Liver (tissue), 8 donors: ENCODE measurements at regions not wholly inside any gene's neighbourhood (a gene's known extent, or its start where the extent isn't known, plus 50 kb on each side); places are given as distances from the start of the nearest gene placed in this dataset.

ENCODE experiments used
- DNase-seq: peaks from one replicate; pipeline ENCODE4 v3.0.0-alpha.2; 2017; ENCODE audit warnings: low spot score
- H3K27ac ChIP-seq, 2 donors: one replicate each; pipeline ENCODE4 v1.7.0; 2013; ENCODE audit warnings: inconsistent platforms in 2 of 2, low read length in 2 of 2, control low read depth in 1 of 2, low read depth in 1 of 2, mild to moderate bottlenecking in 1 of 2
- H3K27me3 ChIP-seq, 4 donors: one replicate each; pipeline versions ENCODE4 v1.6.1 to v1.7.0; 2013; ENCODE audit warnings: low read length in 3 of 4, inconsistent platforms in 1 of 4, mild to moderate bottlenecking in 1 of 4, moderate library complexity in 1 of 4; ENCODE audit not compliant: control insufficient read depth in 4 of 4, insufficient read depth in 4 of 4
- H3K36me3 ChIP-seq, 4 donors: one replicate each; pipeline versions ENCODE4 v1.6.1 to v1.7.0; 2013; ENCODE audit warnings: low read length in 3 of 4, mild to moderate bottlenecking in 3 of 4, low read depth in 1 of 4, moderate library complexity in 1 of 4; ENCODE audit not compliant: control insufficient read depth in 4 of 4, insufficient read depth in 3 of 4
- H3K4me1 ChIP-seq, 4 donors: one replicate each; pipeline versions ENCODE4 v1.6.1 to v1.7.0; 2013; ENCODE audit warnings: low read length in 3 of 4, mild to moderate bottlenecking in 3 of 4, moderate library complexity in 1 of 4; ENCODE audit not compliant: control insufficient read depth in 4 of 4, insufficient read depth in 4 of 4
- H3K4me3 ChIP-seq, 3 donors: one replicate each; pipeline versions ENCODE4 v1.6.1 to v1.7.0; 2013; ENCODE audit warnings: low read length in 3 of 3, control low read depth in 1 of 3, low read depth in 1 of 3, mild to moderate bottlenecking in 1 of 3
- H3K9ac ChIP-seq, 2 donors: one replicate each; pipeline ENCODE4 v1.7.0; 2013; ENCODE audit warnings: low read length in 2 of 2, mild to moderate bottlenecking in 2 of 2, moderate library complexity in 2 of 2, control low read depth in 1 of 2, low read depth in 1 of 2
- H3K9me3 ChIP-seq, 4 donors: one replicate each; pipeline versions ENCODE4 v1.6.1 to v1.7.0; 2013; ENCODE audit warnings: low read length in 3 of 4; ENCODE audit not compliant: control insufficient read depth in 4 of 4
- CTCF ChIP-seq: fragments of 150-350 bp; IDR thresholded peaks from 2 replicates; pipeline ENCODE4 v1.5.1; 2017; ENCODE audit warnings: improper control_type of control experiment, low read depth, low read length; ENCODE audit not compliant: missing input control
- EGR1 ChIP-seq, 2 donors: IDR thresholded peaks; 2 replicates each; pipeline ENCODE4 v1.6.1; 2016 to 2018; ENCODE audit warnings: antibody characterized with exemption in 2 of 2, low read depth in 2 of 2
- FOXA1 ChIP-seq: IDR thresholded peaks from 2 replicates; pipeline ENCODE4 v1.6.1; 2016; ENCODE audit warnings: antibody characterized with exemption
- FOXA2 ChIP-seq: IDR thresholded peaks from 2 replicates; pipeline ENCODE4 v1.6.1; 2016; ENCODE audit warnings: antibody characterized with exemption
- GABPA ChIP-seq, 2 donors: IDR thresholded peaks in 1 of 2; conservative IDR thresholded peaks in 1 of 2; 2 replicates each; pipeline ENCODE4 v1.6.1; 2016; ENCODE audit warnings: antibody characterized with exemption in 2 of 2, mild to moderate bottlenecking in 1 of 2, moderate library complexity in 1 of 2
- HNF4A ChIP-seq, 2 donors: conservative IDR thresholded peaks; 2 replicates each; pipeline ENCODE4 v1.6.1; 2016; ENCODE audit warnings: antibody characterized with exemption in 2 of 2, mild to moderate bottlenecking in 2 of 2
- HNF4G ChIP-seq: IDR thresholded peaks from 2 replicates; pipeline ENCODE4 v1.6.1; 2016; ENCODE audit warnings: antibody characterized with exemption
- JUND ChIP-seq, 2 donors: IDR thresholded peaks; 2 replicates each; pipeline ENCODE4 v1.6.1; 2016; ENCODE audit warnings: antibody characterized with exemption in 2 of 2
- MAX ChIP-seq: IDR thresholded peaks from 2 replicates; pipeline ENCODE4 v1.6.1; 2016; ENCODE audit warnings: antibody characterized with exemption
- RAD21 ChIP-seq, 2 donors: IDR thresholded peaks; 2 replicates each; pipeline ENCODE4 v1.6.1; 2016; ENCODE audit warnings: antibody characterized with exemption in 2 of 2, mild to moderate bottlenecking in 2 of 2
- REST ChIP-seq: IDR thresholded peaks from 2 replicates; pipeline ENCODE4 v1.6.1; 2016; ENCODE audit warnings: antibody characterized with exemption, mild to moderate bottlenecking
- TAF1 ChIP-seq: conservative IDR thresholded peaks from 2 replicates; pipeline ENCODE4 v1.6.1; 2016; ENCODE audit warnings: antibody characterized with exemption, mild to moderate bottlenecking
- YY1 ChIP-seq: IDR thresholded peaks from 2 replicates; pipeline ENCODE4 v1.6.1; 2016; ENCODE audit warnings: antibody characterized with exemption, mild to moderate bottlenecking
- ZBTB33 ChIP-seq: IDR thresholded peaks from 2 replicates; pipeline ENCODE4 v1.6.1; 2016; ENCODE audit warnings: antibody characterized with exemption
- WGBS: extraction: QIAGEN DNeasy Blood & Tissue Kit; methylation state at CpG from one replicate; pipeline ENCODE4 v1.1.7; 2013; 5-methylcytosine and 5-hydroxymethylcytosine counted together
- donor health status: healthy.
- donor health status: healthy.
- donor health status: healthy.
- donor health status: healthy.
- donor health status: healthy.

- H3K9ac ChIP-seq = no peak overlapping the region
- H3K9me3 ChIP-seq = no peaks in the 10 kb centered on the region
- H3K27ac ChIP-seq = no peak overlapping the region
- H3K27me3 ChIP-seq = no peaks in the 10 kb centered on the region
- no peak for DNase-seq
- WGBS = 79% methylated on average over 6 of the region's 6 CpGs
- no peaks in the 10 kb centered on the region for H3K36me3 ChIP-seq
- no peaks in the 10 kb centered on the region for H3K4me1 ChIP-seq
- TF ChIP-seq MAX = no peak
- TF ChIP-seq HNF4G = no peak
- TF ChIP-seq HNF4A (conservative IDR thresholded peaks at IDR 0.05) = no peak
- TF ChIP-seq FOXA2 = no peak
- no peak for TF ChIP-seq JUND (IDR thresholded peaks at IDR 0.05)
- no peak for TF ChIP-seq REST
- TF ChIP-seq YY1 = no peak
- H3K4me3 ChIP-seq = no peak overlapping the region
Measured at GRCh38 chr2:220871909-220872308, 700.2 kb downstream of the EPHA4 start.

- peaks cover 0 to 3% (median 0%) of the 10 kb centered on the region in 4 donors for H3K27me3 ChIP-seq
- no peak overlapping the region for H3K27ac ChIP-seq
- H3K9me3 ChIP-seq = no peaks in the 10 kb centered on the region
- H3K4me1 ChIP-seq = no peaks in the 10 kb centered on the region
- WGBS = 46% methylated on average over 3 of the region's 3 CpGs
- no peaks in the 10 kb centered on the region for H3K36me3 ChIP-seq
- H3K4me3 ChIP-seq = no peak overlapping the region
- TF ChIP-seq FOXA1 = no peak
- no peak for TF ChIP-seq RAD21 (IDR thresholded peaks at IDR 0.05)
- TF ChIP-seq REST = no peak
- no peak for TF ChIP-seq HNF4A (conservative IDR thresholded peaks at IDR 0.05)
- TF ChIP-seq TAF1 = no peak
- TF ChIP-seq GABPA (IDR thresholded peaks at IDR 0.05 in 1 of 2, conservative IDR thresholded peaks at IDR 0.05 in 1 of 2) = no peak
- TF ChIP-seq MAX = no peak
- no peak for TF ChIP-seq ZBTB33
- no peak for TF ChIP-seq EGR1 (IDR thresholded peaks at IDR 0.05; ENCODE audit: low read depth in 2 of 2)
- no peak for TF ChIP-seq YY1
- no peak for TF ChIP-seq CTCF
- H3K9ac ChIP-seq = no peak overlapping the region
- no peak for DNase-seq
Measured at GRCh38 chr2:220876080-220876824, 695.9 kb downstream of the EPHA4 start.
